ENCODE measurements at regions not wholly inside any gene's neighbourhood (a gene's known extent, or its start where the extent isn't known, plus 50 kb on each side); places are given as distances from the start of the nearest gene placed in this dataset.

- no peak for TF ChIP-seq AFF4 (CRISPR knock-in tag; IDR thresholded peaks at IDR 0.05)
- TF ChIP-seq NFATC3 (IDR thresholded peaks at IDR 0.05) = no peak
- no peak for TF ChIP-seq HMG20B (CRISPR knock-in tag; IDR thresholded peaks at IDR 0.05)
- TF ChIP-seq ZNF165 (CRISPR knock-in tag; IDR thresholded peaks at IDR 0.05; ENCODE audit: borderline replicate concordance) = no peak; the same call in 1 of the 2 replicates
- TF ChIP-seq ERF (CRISPR knock-in tag; IDR thresholded peaks at IDR 0.05) = no peak
- peak; percentile 30 to 31; a peak in 1 of 4 replicates for TF ChIP-seq MAZ (CRISPR knock-in tag; conservative IDR thresholded peaks at IDR 0.05 in 1 of 2, IDR thresholded peaks at IDR 0.05 in 1 of 2)
- no peak for TF ChIP-seq ZNF551 (CRISPR knock-in tag; IDR thresholded peaks at IDR 0.05)
- TF ChIP-seq RFX5 (IDR thresholded peaks at IDR 0.05; ENCODE audit: low read depth, low read length) = no peak
- peak; percentile 68; the same call in 1 of the 2 replicates for TF ChIP-seq HDGF (IDR thresholded peaks at IDR 0.05)
- no peak for TF ChIP-seq REST (IDR thresholded peaks at IDR 0.05; ENCODE audit: borderline replicate concordance)
- TF ChIP-seq REST (CRISPR knock-in tag; IDR thresholded peaks at IDR 0.05; ENCODE audit: low read depth) = no peak
- TF ChIP-seq NCOA6 (IDR thresholded peaks at IDR 0.05) = no peak
- no peak for TF ChIP-seq ASH1L (IDR thresholded peaks at IDR 0.05; ENCODE audit: borderline replicate concordance, low read depth, partially characterized antibody)
- TF ChIP-seq ZNF197 (CRISPR knock-in tag; IDR thresholded peaks at IDR 0.05; ENCODE audit: low read depth) = no peak
- TF ChIP-seq CHD4 (IDR thresholded peaks at IDR 0.05; ENCODE audit: insufficient read depth, insufficient replicate concordance, low read depth, low read length, poor library complexity, severe bottlenecking) = no peak
Measured at GRCh38 chr1:38291906-38292521, 245.4 kb upstream of the POU3F1 start (continued).

Measured in K562 (cell line).